ENCODE measurements at regions not wholly inside any gene's neighbourhood (a gene's known extent, or its start where the extent isn't known, plus 50 kb on each side); places are given as distances from the start of the nearest gene placed in this dataset.

DNA sequence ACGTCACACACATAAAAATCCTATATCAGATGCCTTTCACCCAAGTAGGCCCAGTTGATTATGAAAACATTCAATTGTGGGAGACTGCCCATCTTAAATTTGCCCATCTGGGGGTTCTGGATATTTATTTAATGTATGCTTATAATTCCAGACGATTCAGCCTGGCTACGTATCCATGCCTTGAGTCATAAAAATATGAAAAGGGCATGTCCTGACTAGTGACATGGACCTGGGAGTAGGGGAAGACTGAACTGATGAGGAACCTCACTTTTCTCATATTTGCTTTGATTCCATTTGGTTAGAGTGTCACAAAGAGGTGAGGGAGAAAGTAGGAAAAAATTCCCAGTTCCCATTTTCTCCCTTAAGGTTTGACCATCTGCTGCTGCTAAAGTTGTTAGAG, 122.5 kb upstream of the GNAO1 start:
- H3K4me3 Mint-ChIP-seq, result no peak overlapping the region
- no peak for ATAC-seq
- peaks cover 9% of the 10 kb centered on the region for H3K27me3 Mint-ChIP-seq (ENCODE audit: low read depth)
- no peak for DNase-seq
- no peaks in the 10 kb centered on the region for H3K9me3 Mint-ChIP-seq
- H3K4me1 Mint-ChIP-seq (ENCODE audit: low read depth), result no peaks in the 10 kb centered on the region
- H3K36me3 Mint-ChIP-seq (ENCODE audit: insufficient read depth), result no peaks in the 10 kb centered on the region

DNA sequence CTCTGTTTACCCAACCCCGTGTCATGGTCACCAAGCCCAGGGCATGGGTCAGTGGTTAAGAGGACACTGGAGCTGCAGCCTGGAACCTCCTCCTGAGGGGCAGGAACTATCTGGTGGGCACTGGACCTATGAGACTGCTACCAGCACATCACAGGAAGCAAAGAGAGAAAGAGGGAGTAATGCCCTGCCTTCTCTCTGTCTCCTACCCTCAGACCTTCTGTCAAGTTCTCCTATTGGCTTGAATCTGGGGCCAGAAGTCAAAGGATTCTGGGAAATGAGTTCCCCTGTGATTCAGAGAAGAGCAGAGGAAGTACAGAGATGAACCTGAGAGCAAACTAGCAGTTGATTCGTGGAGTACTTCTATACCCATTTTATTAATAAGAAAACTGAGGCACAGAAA, 123.0 kb upstream of the GNAO1 start:
- Mint-ChIP-seq H3K4me1 (ENCODE audit: low read depth) (no peaks in the 10 kb centered on the region), H3K36me3 (ENCODE audit: insufficient read depth) (no peaks in the 10 kb centered on the region), H3K9me3 (no peaks in the 10 kb centered on the region), H3K4me3 (no peak overlapping the region), H3K27me3 (ENCODE audit: low read depth) (peaks cover 9% of the 10 kb centered on the region)
- no peak for DNase-seq
- ATAC-seq, result no peak

- ATAC-seq, result no peak
- no peaks in the 10 kb centered on the region for H3K36me3 Mint-ChIP-seq (ENCODE audit: insufficient read depth)
- H3K4me3 Mint-ChIP-seq, result no peak overlapping the region
- no peaks in the 10 kb centered on the region for H3K4me1 Mint-ChIP-seq (ENCODE audit: low read depth)
- no peak for DNase-seq
- no peaks in the 10 kb centered on the region for H3K9me3 Mint-ChIP-seq
- H3K27me3 Mint-ChIP-seq (ENCODE audit: low read depth), result peaks cover 8% of the 10 kb centered on the region
These were observed 123.9 kb upstream of the GNAO1 start for GRCh38 chr16:56067406-56067805.

DNA sequence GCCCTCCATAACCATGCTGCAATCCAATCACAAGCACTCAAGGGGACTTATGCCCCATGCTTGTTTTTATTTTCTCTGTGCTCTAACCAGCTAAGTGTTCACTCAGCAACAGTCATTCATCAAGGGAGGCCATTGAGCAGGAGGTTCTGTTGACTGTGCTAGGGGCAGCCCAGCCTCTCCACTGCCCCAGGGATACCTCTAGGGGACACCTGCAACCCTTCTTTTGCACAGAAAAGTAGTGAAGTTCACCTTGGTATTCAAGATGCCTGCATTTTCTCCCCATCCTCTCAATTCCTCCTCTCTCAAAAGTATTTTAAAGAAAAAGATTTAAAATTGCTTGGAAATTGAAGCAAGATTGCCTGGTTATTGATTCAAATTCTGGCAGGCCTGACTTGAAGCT, 124.7 kb upstream of the GNAO1 start:
- DNase-seq, result no peak
- H3K9me3 Mint-ChIP-seq, result no peaks in the 10 kb centered on the region
- ATAC-seq, result no peak
- no peaks in the 10 kb centered on the region for H3K4me1 Mint-ChIP-seq (ENCODE audit: low read depth)
- no peak overlapping the region for H3K4me3 Mint-ChIP-seq
- H3K27me3 Mint-ChIP-seq (ENCODE audit: low read depth), result peaks cover 6% of the 10 kb centered on the region
- H3K36me3 Mint-ChIP-seq (ENCODE audit: insufficient read depth), result no peaks in the 10 kb centered on the region

DNA sequence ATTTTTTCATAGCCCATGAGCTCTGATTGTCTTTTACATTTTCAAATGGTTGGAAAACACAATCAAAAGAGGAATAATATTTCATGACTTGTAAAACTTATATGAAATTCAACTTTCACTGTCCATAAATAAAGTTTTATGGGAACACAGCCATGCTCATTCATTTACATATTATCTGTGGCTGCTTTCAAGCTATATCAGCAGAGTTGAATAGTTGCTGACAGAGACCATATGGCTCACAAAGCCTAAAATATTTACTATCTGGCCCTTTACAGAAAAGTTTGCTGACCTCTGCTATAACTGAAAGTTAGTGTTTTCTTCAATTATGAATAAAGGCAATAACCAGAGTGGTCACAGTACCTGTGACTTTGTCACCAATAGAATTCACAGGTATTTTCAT, 128.2 kb upstream of the GNAO1 start:
- DNase-seq (no peak), ATAC-seq (no peak)
- no peaks in the 10 kb centered on the region for H3K36me3 Mint-ChIP-seq (ENCODE audit: insufficient read depth)
- H3K4me3 Mint-ChIP-seq, result no peak overlapping the region
- no peaks in the 10 kb centered on the region for H3K4me1 Mint-ChIP-seq (ENCODE audit: low read depth)
- no peaks in the 10 kb centered on the region for H3K27me3 Mint-ChIP-seq (ENCODE audit: low read depth)
- no peaks in the 10 kb centered on the region for H3K9me3 Mint-ChIP-seq

- peaks cover 8% of the 10 kb centered on the region for H3K27me3 Mint-ChIP-seq (ENCODE audit: low read depth)
- no peaks in the 10 kb centered on the region for H3K36me3 Mint-ChIP-seq (ENCODE audit: insufficient read depth)
- no peak for DNase-seq
These were observed 134.1 kb upstream of the GNAO1 start for GRCh38 chr16:56057151-56057550.

GRCh38 chr16:56050916-56051315, 140.4 kb upstream of the GNAO1 start:
- Mint-ChIP-seq H3K27me3 (ENCODE audit: low read depth) (peaks cover 4% of the 10 kb centered on the region), H3K4me3 (no peak overlapping the region), H3K36me3 (ENCODE audit: insufficient read depth) (no peaks in the 10 kb centered on the region), H3K4me1 (ENCODE audit: low read depth) (peaks cover 2% of the 10 kb centered on the region), H3K9me3 (no peaks in the 10 kb centered on the region)
- DNase-seq (no peak), ATAC-seq (no peak)

More at GRCh38 chr16:56057151-56057550, 134.1 kb upstream of the GNAO1 start:
- H3K4me1 Mint-ChIP-seq (ENCODE audit: low read depth), result no peaks in the 10 kb centered on the region
- no peaks in the 10 kb centered on the region for H3K9me3 Mint-ChIP-seq
- ATAC-seq, result no peak
- H3K4me3 Mint-ChIP-seq, result no peak overlapping the region

DNA sequence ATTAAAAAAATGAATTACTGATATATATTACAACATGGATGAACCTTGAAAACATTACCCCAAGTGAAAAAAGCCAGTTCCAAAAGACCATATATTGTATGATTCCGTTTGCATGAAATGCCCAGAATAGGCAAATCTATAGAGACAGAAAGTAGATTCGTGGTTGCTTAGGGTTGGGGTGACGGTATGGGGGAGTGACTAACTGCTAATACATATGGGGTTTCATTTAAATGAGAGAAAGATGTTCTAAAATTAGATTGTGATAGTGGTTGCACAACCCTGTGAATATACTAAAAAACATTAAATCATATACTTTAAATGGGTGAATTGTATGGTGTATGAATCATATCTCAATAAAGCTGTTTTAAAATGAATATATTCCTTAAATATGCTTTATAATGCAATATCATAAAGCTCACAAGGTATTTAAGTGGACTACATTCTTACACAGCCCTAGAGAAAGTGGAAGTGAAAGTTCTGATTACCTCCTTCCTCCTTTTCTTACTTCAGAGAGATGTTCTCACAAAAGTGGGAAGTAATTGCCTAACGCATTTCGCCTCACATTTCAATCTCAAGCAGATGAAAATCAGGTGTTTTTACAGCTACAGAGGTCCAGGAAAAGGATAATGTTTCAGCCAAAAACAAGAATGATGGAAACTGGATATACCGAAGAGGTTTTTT, 142.7 kb upstream of the GNAO1 start:
- ATAC-seq (peak; percentile 34 to 38), DNase-seq (no peak)
- Mint-ChIP-seq H3K36me3 (ENCODE audit: insufficient read depth) (no peaks in the 10 kb centered on the region), H3K4me3 (no peak overlapping the region), H3K4me1 (ENCODE audit: low read depth) (peaks cover 2% of the 10 kb centered on the region), H3K9me3 (no peaks in the 10 kb centered on the region), H3K27me3 (ENCODE audit: low read depth) (peaks cover 2% of the 10 kb centered on the region)

GRCh38 chr16:56047307-56048234, 143.7 kb upstream of the GNAO1 start:
- H3K9me3 Mint-ChIP-seq, result no peaks in the 10 kb centered on the region
- H3K4me1 Mint-ChIP-seq (ENCODE audit: low read depth), result peaks cover 2% of the 10 kb centered on the region
- no peak overlapping the region for H3K4me3 Mint-ChIP-seq
- no peak for DNase-seq
- H3K27me3 Mint-ChIP-seq (ENCODE audit: low read depth), result peaks cover 1% of the 10 kb centered on the region
- H3K36me3 Mint-ChIP-seq (ENCODE audit: insufficient read depth), result no peaks in the 10 kb centered on the region
- no peak for ATAC-seq

DNA sequence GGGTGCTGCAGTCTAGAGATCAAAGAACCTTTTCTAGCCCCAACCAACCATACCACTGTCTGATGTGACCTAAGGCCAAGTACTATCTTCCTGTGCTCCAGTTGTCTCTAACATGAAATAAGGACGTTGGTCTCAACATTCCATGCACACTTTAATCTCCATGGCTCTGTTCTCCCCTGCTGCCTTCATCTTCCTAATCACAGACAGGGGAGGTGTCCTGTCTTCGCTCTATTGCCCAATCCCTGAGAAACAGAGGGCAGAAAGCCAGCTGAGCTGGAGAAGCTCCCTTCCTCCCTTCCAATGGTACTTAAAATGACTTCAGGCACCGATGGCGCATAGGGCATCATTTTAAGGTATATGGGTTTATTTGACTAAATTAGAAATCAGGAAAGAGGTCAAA, 148.9 kb upstream of the GNAO1 start:
- Mint-ChIP-seq H3K27me3 (ENCODE audit: low read depth) (peaks cover 5% of the 10 kb centered on the region), H3K9me3 (no peaks in the 10 kb centered on the region), H3K4me3 (no peak overlapping the region), H3K36me3 (ENCODE audit: insufficient read depth) (no peaks in the 10 kb centered on the region), H3K4me1 (ENCODE audit: low read depth) (no peaks in the 10 kb centered on the region)
- DNase-seq (no peak), ATAC-seq (no peak)

DNA sequence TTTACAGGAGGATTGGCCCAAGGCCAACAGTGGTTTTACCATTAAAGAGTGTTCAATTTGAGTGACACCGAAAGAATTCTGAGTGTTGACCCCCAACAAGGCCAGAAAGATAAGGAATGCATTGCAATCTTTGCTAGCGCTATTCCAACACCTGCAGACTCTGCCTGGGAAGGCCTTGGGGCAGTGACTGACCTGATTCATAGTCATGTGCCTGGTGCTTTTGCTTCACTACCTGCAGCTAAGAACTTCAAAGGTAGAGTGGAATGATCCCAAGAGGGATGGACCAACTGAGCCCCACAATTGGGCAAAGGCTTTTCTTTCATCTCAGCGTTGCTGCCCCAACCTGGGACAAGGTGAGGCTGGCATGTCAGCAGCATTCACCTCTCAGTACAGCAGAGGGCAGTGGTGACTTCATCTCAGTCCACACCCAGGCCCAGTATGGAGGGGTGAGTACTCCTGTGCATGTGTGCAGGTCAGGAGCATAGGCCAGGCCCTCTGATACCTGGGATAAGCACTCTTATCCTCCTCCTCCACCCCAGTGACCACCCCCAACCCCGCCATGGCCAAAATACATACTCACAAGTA, 149.6 kb upstream of the GNAO1 start:
- no peak overlapping the region for H3K4me3 Mint-ChIP-seq
- H3K36me3 Mint-ChIP-seq (ENCODE audit: insufficient read depth), result no peaks in the 10 kb centered on the region
- no peaks in the 10 kb centered on the region for H3K4me1 Mint-ChIP-seq (ENCODE audit: low read depth)
- peak in 1 of 2 donors; percentile 58 for ATAC-seq
- H3K27me3 Mint-ChIP-seq (ENCODE audit: low read depth), result peaks cover 5% of the 10 kb centered on the region
- peak; percentile 6 for DNase-seq
- H3K9me3 Mint-ChIP-seq, result peaks cover 5% of the 10 kb centered on the region

GRCh38 chr16:56038564-56039098, 152.7 kb upstream of the GNAO1 start:
- Mint-ChIP-seq H3K9me3 (peaks cover 8% of the 10 kb centered on the region), H3K4me1 (ENCODE audit: low read depth) (no peaks in the 10 kb centered on the region), H3K4me3 (no peak overlapping the region), H3K27me3 (ENCODE audit: low read depth) (peaks cover 5% of the 10 kb centered on the region), H3K36me3 (ENCODE audit: insufficient read depth) (no peaks in the 10 kb centered on the region)
- ATAC-seq, result no peak
- DNase-seq, result no peak

GRCh38 chr16:56032072-56032471, 156.9 kb upstream of the CES5A start:
- Mint-ChIP-seq H3K4me1 (ENCODE audit: low read depth) (no peaks in the 10 kb centered on the region), H3K27me3 (ENCODE audit: low read depth) (peaks cover 8% of the 10 kb centered on the region), H3K36me3 (ENCODE audit: insufficient read depth) (no peaks in the 10 kb centered on the region), H3K9me3 (peaks cover 7% of the 10 kb centered on the region), H3K4me3 (no peak overlapping the region)
- no peak for ATAC-seq
- DNase-seq, result no peak

DNA sequence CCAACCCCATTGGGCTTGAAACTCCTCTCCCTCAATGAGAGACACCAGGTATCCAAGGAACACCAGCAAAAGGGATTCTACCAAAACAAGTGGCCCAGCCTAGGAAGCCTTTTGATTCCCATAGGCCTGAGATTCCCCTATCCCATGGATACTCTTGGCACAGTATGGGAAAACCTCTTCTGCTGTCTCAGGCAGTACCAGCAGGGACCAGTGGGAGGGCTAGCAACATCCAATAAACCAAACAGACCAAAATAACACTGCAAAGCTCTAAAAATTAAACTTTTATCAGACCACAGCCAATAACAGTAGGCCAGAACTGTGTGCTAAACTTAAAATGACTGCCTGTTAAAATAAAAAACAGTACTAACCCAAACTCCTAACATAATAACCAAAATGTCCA, 153.9 kb upstream of the CES5A start:
- Mint-ChIP-seq H3K9me3 (no peaks in the 10 kb centered on the region), H3K36me3 (ENCODE audit: insufficient read depth) (no peaks in the 10 kb centered on the region), H3K27me3 (ENCODE audit: low read depth) (peaks cover 8% of the 10 kb centered on the region), H3K4me1 (ENCODE audit: low read depth) (no peaks in the 10 kb centered on the region), H3K4me3 (no peak overlapping the region)
- ATAC-seq, result no peak
- no peak for DNase-seq

Measured in activated T-cell treated with anti-CD3 and anti-CD28 coated beads, Interleukin-2, amount 50 U/mL, for 4 hours (primary cell).